ENCODE measurements at regions not wholly inside any gene's neighbourhood (a gene's known extent, or its start where the extent isn't known, plus 50 kb on each side); places are given as distances from the start of the nearest gene placed in this dataset.
A peak's percentile ranks its signal among the peaks of the same experiment; 100 is the strongest.

GRCh38 chr22:35155403-35156025, 89.6 kb downstream of the ISX start:
- Histone ChIP-seq H2BK120ac (replicated peaks; ENCODE audit: low read depth, low read length) (no peak overlapping the region), H3K36me3 (ENCODE audit: control insufficient read depth in 2 of 4, insufficient read depth in 4 of 4, low read length in 3 of 4) (no peaks in the 10 kb centered on the region), H3K4ac (replicated peaks; ENCODE audit: insufficient read length, low read depth, low read length) (no peak overlapping the region), H3K56ac (replicated peaks; ENCODE audit: insufficient read length, low read depth, low read length) (no peak overlapping the region), H3K23me2 (ENCODE audit: low read depth, low read length) (no peaks in the 10 kb centered on the region), H3K79me2 (ENCODE audit: control insufficient read depth in 1 of 2, insufficient read depth in 2 of 2, low read length in 2 of 2) (no peaks in the 10 kb centered on the region), H3K27me3 (replicated peaks in 1 of 4; ENCODE audit: control insufficient read depth in 3 of 4, extremely low read depth in 1 of 4, insufficient read depth in 3 of 4, low read length in 3 of 4) (0 out of 7 replicates have a peak, but pooled peaks cover 0 to 4% (median 0%) of the 10 kb centered on the region in 4 experiments), H3K14ac (ENCODE audit: insufficient read length) (no peak overlapping the region), H2BK15ac (ENCODE audit: low read length) (no peak overlapping the region), H3K23ac (ENCODE audit: insufficient read length) (no peak overlapping the region), H3K9ac (replicated peaks in 1 of 4; ENCODE audit: extremely low read depth in 1 of 4, low read depth in 3 of 4, low read length in 3 of 4) (no peak overlapping the region), H4K5ac (ENCODE audit: insufficient read length, low read depth, low read length) (no peak overlapping the region), H3K9me3 (ENCODE audit: insufficient read depth in 2 of 2, low read depth in 1 of 2, low read length in 1 of 2) (no peaks in the 10 kb centered on the region), H4K8ac (ENCODE audit: extremely low read depth, insufficient read depth, low read length) (no peak overlapping the region), H2AK5ac (ENCODE audit: low read depth, low read length) (no peak overlapping the region), H2AFZ (ENCODE audit: low read length) (peak overlapping the region; percentile 54; the same call in 1 of the 2 replicates), H3K4me3 (ENCODE audit: extremely low read depth in 1 of 4, insufficient read depth in 2 of 4, low read depth in 3 of 4, low read length in 4 of 4) (no peak overlapping the region), H2BK20ac (ENCODE audit: low read length) (no peak overlapping the region), H3K4me1 (replicated peaks in 1 of 4; ENCODE audit: control insufficient read depth in 3 of 4, insufficient read depth in 4 of 4, low read length in 3 of 4) (peaks cover 0 to 7% (median 1%) of the 10 kb centered on the region in 4 experiments; a peak in 3 of 7 replicates), H2BK5ac (ENCODE audit: low read depth, low read length) (no peak overlapping the region), H2BK12ac (ENCODE audit: low read depth, low read length) (no peak overlapping the region), H4K20me1 (replicated peaks in 1 of 2; ENCODE audit: control insufficient read depth in 1 of 2, insufficient read depth in 2 of 2, low read length in 2 of 2) (no peaks in the 10 kb centered on the region), H4K91ac (replicated peaks; ENCODE audit: insufficient read length, low read length) (peak overlapping the region; percentile 41), H3K4me2 (ENCODE audit: insufficient read depth in 1 of 2, low read depth in 2 of 2, low read length in 2 of 2) (0 out of 4 replicates have a peak overlapping the region, but pooled peaks of 1 of the 2 experiments have one; percentile 30), H3K79me1 (ENCODE audit: low read depth, low read length) (no peaks in the 10 kb centered on the region), H3K27ac (ENCODE audit: low read depth, low read length) (no peak overlapping the region), H3K18ac (ENCODE audit: extremely low read depth, low read length) (no peak overlapping the region)
- CTCF ChIA-PET (ENCODE audit: partially characterized antibody): interaction anchor here (0.6 to 7.9 kb wide), 38 partner anchors 9 to 1101 kb away, joined by 3 to 87 read pairs (median 4); no protein-coding TSS in a partner anchor
- TF ChIP-seq ATF3 (IDR thresholded peaks at IDR 0.05; ENCODE audit: insufficient read depth, low read depth, low read length): no peak
- TF ChIP-seq CTCF (IDR thresholded peaks at IDR 0.05; ENCODE audit: control extremely low read depth in 1 of 3, insufficient read depth in 1 of 3, low read depth in 1 of 3, low read length in 3 of 3): peak; percentile 42 to 72 (median 62)
- peak; percentile 40 to 54; a peak in 3 of 4 replicates for TF ChIP-seq RAD21 (IDR thresholded peaks at IDR 0.05 in 1 of 2, conservative IDR thresholded peaks at IDR 0.05 in 1 of 2; ENCODE audit: low read depth in 2 of 2, low read length in 2 of 2)
- 84% methylated on average over 7 of the region's 7 CpGs; no CpG with 5 or more reads in 1 of the 2 experiments for WGBS, 2 experiments (ENCODE audit: extremely low coverage in 1 of 2, insufficient coverage in 1 of 2, insufficient read length in 1 of 2, insufficient replicate concordance in 2 of 2, low coverage in 1 of 2, low lambda C conversion rate in 2 of 2, missing lambda C conversion rate in 1 of 2)
- FAIRE-seq (peak; percentile 32), DNase-seq (ENCODE audit: low read depth in 1 of 2, low spot score in 2 of 2) (no peak)
- POLR2A ChIA-PET (ENCODE audit: partially characterized antibody): no interaction called here

All from H1 (cell line).